ENCODE measurements at regions not wholly inside any gene's neighbourhood (a gene's known extent, or its start where the extent isn't known, plus 50 kb on each side); places are given as distances from the start of the nearest gene placed in this dataset.

GRCh38 chr2:64202206-64202845 lies 58.1 kb upstream of the PELI1 start:
- TF ChIP-seq POLR2AphosphoS5 (IDR thresholded peaks at IDR 0.05; ENCODE audit: low read depth, low read length) (no peak), SIN3A (IDR thresholded peaks at IDR 0.05; ENCODE audit: borderline replicate concordance, insufficient read depth, low read length) (no peak)

All from PFSK-1 (cell line).